ENCODE measurements at regions not wholly inside any gene's neighbourhood (a gene's known extent, or its start where the extent isn't known, plus 50 kb on each side); places are given as distances from the start of the nearest gene placed in this dataset.

- no peak for TF ChIP-seq CTCF (IDR thresholded peaks at IDR 0.05; ENCODE audit: low read depth, low read length, missing control alignments)
- no peak overlapping the region for H3K4me3 ChIP-seq (replicated peaks; ENCODE audit: low read depth, low read length)
- no peak for DNase-seq (ENCODE audit: extremely low read depth, low read depth)
Measured at GRCh38 chr1:222068937-222069336, 327.0 kb upstream of the DUSP10 start.

GRCh38 chr1:222068101-222068500 is 326.2 kb upstream of the DUSP10 start:
- no peak for DNase-seq (ENCODE audit: extremely low read depth, low read depth)
- no peak overlapping the region for H3K4me3 ChIP-seq (replicated peaks; ENCODE audit: low read depth, low read length)
- TF ChIP-seq CTCF (IDR thresholded peaks at IDR 0.05; ENCODE audit: low read depth, low read length, missing control alignments) = no peak

- no peak for DNase-seq (ENCODE audit: extremely low read depth, low read depth)
- no peak for TF ChIP-seq CTCF (IDR thresholded peaks at IDR 0.05; ENCODE audit: low read depth, low read length, missing control alignments)
Measured at GRCh38 chr1:222066539-222066938, 324.6 kb upstream of the DUSP10 start.

GRCh38 chr1:222065234-222065633 is 323.3 kb upstream of the DUSP10 start:
- H3K4me3 ChIP-seq (replicated peaks; ENCODE audit: low read depth, low read length) = no peak overlapping the region
- no peak for DNase-seq (ENCODE audit: extremely low read depth, low read depth)
- TF ChIP-seq CTCF (IDR thresholded peaks at IDR 0.05; ENCODE audit: low read depth, low read length, missing control alignments) = no peak

More at GRCh38 chr1:222066539-222066938, 324.6 kb upstream of the DUSP10 start:
- no peak overlapping the region for H3K4me3 ChIP-seq (replicated peaks; ENCODE audit: low read depth, low read length)

GRCh38 chr1:222064388-222065211 is 322.7 kb upstream of the DUSP10 start:
- peak; percentile 33 for DNase-seq (ENCODE audit: extremely low read depth, low read depth)
- no peak for TF ChIP-seq CTCF (IDR thresholded peaks at IDR 0.05; ENCODE audit: low read depth, low read length, missing control alignments)
- no peak overlapping the region for H3K4me3 ChIP-seq (replicated peaks; ENCODE audit: low read depth, low read length)

- H3K4me3 ChIP-seq (replicated peaks; ENCODE audit: low read depth, low read length) = no peak overlapping the region
- TF ChIP-seq CTCF (IDR thresholded peaks at IDR 0.05; ENCODE audit: low read depth, low read length, missing control alignments) = no peak
- no peak for DNase-seq (ENCODE audit: extremely low read depth, low read depth)
Measured at GRCh38 chr1:222062640-222063039, 320.8 kb upstream of the DUSP10 start.

Measured in HFF-Myc (cell line).